GM21526 (cell line): ENCODE measurements at regions not wholly inside any gene's neighbourhood (a gene's known extent, or its start where the extent isn't known, plus 50 kb on each side); places are given as distances from the start of the nearest gene placed in this dataset.

Source experiments
- ATAC-seq: cut with Tn5 transposase; IDR thresholded peaks from one replicate; pipeline ENCODE4 v1.9.1; 2021; ENCODE audit warnings: moderate library complexity; ENCODE audit not compliant: unreplicated experiment, low FRiP score

DNA sequence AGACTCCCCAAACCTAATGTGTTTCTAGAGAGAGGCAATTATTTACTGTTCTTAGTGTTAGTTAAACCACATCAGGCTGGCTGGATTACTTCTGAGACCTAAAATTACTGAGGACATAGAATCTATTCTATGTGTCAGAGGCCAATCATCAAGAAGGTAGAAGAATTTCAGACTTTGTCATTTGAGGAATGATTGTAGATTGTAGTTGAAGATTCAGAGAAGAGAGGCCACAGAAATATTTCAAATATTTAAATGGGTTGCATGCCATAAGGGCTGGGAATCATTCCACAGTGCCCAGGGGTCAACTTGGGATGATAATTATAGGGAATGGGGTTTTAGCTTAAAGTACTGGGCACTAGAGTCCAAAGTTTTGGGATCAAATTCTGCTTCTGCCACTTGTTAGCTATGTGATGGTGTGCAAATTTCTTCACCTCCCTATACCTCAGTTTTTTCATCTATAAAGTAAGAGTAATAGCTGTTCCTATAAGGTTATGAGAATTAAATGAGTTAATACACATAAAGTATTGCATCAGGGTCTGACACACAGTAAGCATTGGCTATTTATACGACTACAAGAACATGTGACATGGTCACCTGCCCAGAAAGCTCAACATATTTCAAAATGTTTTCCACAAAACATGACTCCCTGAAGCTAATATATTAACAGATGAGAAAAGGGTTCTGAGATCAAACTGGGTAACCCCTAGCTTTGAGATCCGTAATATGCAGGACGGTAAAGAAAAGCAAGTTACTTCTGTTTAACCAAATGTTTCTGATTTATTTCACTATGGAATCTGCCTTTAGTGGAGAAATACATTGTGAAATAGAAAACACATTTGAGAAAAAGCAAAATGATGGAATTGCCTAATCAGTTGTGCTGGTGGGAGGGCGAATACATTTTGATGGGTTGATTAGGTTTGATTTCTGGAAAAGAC is 69.7 kb upstream of the SPAG17 start:
- ATAC-seq = no peak

DNA sequence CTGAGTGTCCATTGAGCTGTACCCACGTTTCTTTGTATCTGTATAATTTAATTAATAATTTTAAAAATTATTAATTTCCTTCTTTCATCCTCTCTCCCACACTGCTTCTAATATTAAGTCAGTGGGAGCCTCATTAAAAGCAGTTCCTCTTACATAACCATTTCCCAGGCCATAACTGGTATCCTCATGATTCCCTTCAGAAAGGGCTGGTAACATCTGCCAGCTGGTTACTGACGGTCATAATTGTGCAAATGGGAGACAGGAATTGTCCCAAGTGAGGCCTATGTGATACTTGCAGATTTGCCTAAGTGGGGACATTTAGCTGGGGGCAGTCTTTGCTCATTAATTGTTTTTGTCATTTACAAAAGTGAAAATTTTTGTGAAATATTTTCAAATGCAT is 69.0 kb upstream of the SPAG17 start:
- ATAC-seq = no peak

GRCh38 chr1:118253053-118253915 is 68.3 kb upstream of the SPAG17 start:
- no peak for ATAC-seq

- no peak for ATAC-seq
These were observed 67.6 kb upstream of the SPAG17 start for GRCh38 chr1:118252624-118253023.

DNA sequence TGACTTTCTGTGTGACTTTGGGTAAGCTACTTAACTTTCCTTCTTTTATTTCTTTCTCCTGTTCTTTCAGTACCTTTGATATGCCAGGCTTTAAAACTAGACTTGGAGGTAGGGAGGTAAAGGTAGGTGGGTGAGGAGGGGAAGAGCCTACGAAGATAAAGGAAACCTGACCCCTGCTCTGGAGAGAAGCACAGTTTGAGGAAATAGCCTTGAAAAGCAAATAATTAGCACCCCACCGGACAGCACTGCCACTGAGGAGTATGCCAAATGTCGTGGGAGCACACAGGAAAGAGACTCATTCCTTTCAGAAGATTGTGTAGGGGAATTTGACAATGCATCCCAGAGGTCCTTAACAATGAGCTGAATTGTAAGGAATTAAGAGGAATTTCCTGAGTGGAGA is 65.2 kb upstream of the SPAG17 start:
- ATAC-seq = no peak

DNA sequence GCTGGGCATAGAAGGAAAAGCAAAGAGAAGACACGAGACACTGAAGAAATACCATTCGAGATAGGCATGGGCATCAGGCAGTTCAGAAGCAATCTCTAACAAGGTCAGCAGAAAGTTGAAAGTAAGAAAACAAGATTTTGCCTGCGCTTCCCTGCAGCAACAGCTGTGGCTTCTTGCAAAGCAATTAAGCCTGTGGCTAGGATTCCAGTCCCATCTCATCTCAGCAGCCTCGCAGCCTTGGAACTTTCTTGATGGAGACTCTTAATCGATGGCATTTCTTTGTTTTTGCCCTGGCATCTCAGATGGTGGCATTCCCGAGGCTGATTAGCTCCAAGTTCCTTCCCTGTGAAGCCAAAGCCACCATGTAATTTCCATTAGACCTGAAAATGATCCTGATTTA is 64.6 kb upstream of the SPAG17 start:
- no peak for ATAC-seq

DNA sequence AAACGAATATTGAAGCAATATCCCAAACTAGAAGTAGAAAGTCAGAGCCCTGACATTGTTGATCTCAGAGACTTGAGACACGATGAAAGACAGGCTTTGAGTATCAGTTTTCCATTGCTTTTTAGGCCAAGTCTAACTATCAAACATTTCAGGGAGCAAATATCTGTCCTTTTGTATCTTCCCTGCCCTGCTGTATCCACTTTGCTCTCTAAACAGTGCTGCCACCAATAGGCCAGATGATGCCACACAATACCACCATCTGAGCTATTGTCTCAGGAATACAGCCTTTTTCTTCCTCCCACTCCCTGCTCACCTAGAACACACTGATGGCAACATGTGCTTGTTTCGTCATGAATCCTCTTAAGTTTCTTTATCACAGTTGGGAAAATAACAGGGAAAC is 62.6 kb upstream of the SPAG17 start:
- ATAC-seq = no peak

- ATAC-seq = no peak
These were observed 61.6 kb upstream of the SPAG17 start for GRCh38 chr1:118246646-118247045.

GRCh38 chr1:118244194-118244593 is 59.2 kb upstream of the SPAG17 start:
- no peak for ATAC-seq

DNA sequence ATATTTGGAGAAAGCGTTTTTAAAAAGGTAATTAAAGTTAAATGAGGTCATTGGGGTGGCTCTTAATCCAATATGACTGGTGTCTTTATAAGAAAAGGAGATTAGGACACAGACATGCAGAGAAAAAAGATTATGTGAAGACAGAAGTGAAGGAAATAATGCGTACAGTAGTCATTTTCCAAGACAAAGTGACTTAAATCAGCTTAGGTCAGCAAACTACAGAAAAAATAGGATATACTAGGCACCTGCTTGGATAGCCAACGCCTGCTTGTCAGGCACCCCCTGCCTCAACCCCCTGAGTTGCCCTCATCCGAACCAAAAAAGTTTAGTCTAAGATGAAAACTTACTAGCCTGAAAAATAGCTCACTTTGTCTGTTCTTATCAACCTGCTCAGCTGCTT is 58.2 kb upstream of the SPAG17 start:
- no peak for ATAC-seq
